ENCODE measurements at regions not wholly inside any gene's neighbourhood (a gene's known extent, or its start where the extent isn't known, plus 50 kb on each side); places are given as distances from the start of the nearest gene placed in this dataset.
A peak's percentile ranks its signal among the peaks of the same experiment; 100 is the strongest.

DNA sequence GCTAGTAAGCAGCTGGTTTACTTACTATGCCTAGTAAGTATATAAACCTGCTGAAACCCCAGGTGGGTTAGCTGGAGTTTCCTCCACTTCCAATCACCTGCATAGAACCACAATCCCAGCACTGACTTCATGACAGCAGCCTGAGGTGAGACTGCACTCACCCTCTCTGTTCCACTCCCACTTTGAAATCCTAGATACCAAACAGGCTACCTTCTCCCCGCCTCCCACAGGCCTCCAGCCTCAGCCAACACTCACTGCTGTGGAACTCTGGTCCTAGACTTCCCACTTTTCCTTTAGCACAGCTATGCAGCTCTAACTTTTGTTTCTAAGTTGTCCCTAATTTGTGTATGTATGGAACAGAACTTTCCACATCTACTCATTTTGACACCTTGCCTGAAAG, 149.7 kb upstream of the ARID1B start:
- Histone ChIP-seq H2AK5ac (ENCODE audit: low read depth, low read length) (no peak overlapping the region), H3K9me1 (ENCODE audit: insufficient read depth, low read length) (no peaks in the 10 kb centered on the region), H3K9me3 (ENCODE audit: control insufficient read depth, insufficient read depth, low read length) (no peaks in the 10 kb centered on the region), H3K9ac (ENCODE audit: low read depth, low read length) (no peak overlapping the region), H3K56ac (ENCODE audit: extremely low read depth, insufficient read depth, low read length) (no peak overlapping the region), H3K4me1 (ENCODE audit: control insufficient read depth, insufficient read depth, low read length) (no peaks in the 10 kb centered on the region), H3K4ac (ENCODE audit: low read depth, low read length) (no peak overlapping the region), H2BK20ac (ENCODE audit: low read depth, low read length) (no peak overlapping the region), H4K8ac (ENCODE audit: low read depth in 2 of 2, low read length in 2 of 2) (no peak overlapping the region), H2BK15ac (ENCODE audit: low read depth, low read length) (no peak overlapping the region), H2BK5ac (ENCODE audit: low read depth, low read length, poor library complexity, severe bottlenecking) (no peak overlapping the region), H3K23ac (ENCODE audit: low read depth, low read length) (no peak overlapping the region), H3K27me3 (ENCODE audit: control insufficient read depth, insufficient read depth, low read length) (peaks cover 3% of the 10 kb centered on the region), H4K20me1 (ENCODE audit: insufficient read depth, low read length) (no peaks in the 10 kb centered on the region), H3K27ac (ENCODE audit: insufficient read depth, low read length) (no peak overlapping the region), H2AK9ac (replicated peaks; ENCODE audit: low read depth, low read length, poor library complexity) (no peak overlapping the region), H4K5ac (ENCODE audit: low read depth, low read length) (no peak overlapping the region), H3K18ac (ENCODE audit: low read depth, low read length) (no peak overlapping the region), H3K4me3 (ENCODE audit: insufficient read depth, low read depth, low read length) (no peak overlapping the region), H3K14ac (replicated peaks; ENCODE audit: low read depth, low read length) (no peak overlapping the region), H2BK120ac (ENCODE audit: low read depth, low read length) (no peak overlapping the region), H3K4me2 (ENCODE audit: low read depth, low read length) (no peak overlapping the region), H4K91ac (ENCODE audit: insufficient read depth, low read depth, low read length) (no peak overlapping the region), H2AFZ (replicated peaks; ENCODE audit: low read length, poor library complexity) (peak overlapping the region; percentile 5), H3K36me3 (ENCODE audit: control insufficient read depth, insufficient read depth, low read length) (no peaks in the 10 kb centered on the region), H3K79me1 (ENCODE audit: low read depth in 1 of 2, low read length in 2 of 2) (no peaks in the 10 kb centered on the region)
- CTCF ChIA-PET: no interaction called here
- DNase-seq (no peak), ATAC-seq (ENCODE audit: low read depth) (no peak)
- intact Hi-C loops (cut with micrococcal nuclease): no loop called here
- in situ Hi-C loops (cut with MboI; ENCODE audit: low sequenced_read_pairs): no loop called here
- POLR2A ChIA-PET (ENCODE audit: unreplicated experiment): no interaction called here
- dilution Hi-C loops (cut with HindIII; ENCODE audit: low sequenced_read_pairs, unreplicated experiment): no loop called here
- no peak for TF ChIP-seq CEBPB (IDR thresholded peaks at IDR 0.05; ENCODE audit: low read depth, low read length)
- TF ChIP-seq USF2 (IDR thresholded peaks at IDR 0.05; ENCODE audit: low read depth, low read length): no peak
- TF ChIP-seq CHD1 (IDR thresholded peaks at IDR 0.05; ENCODE audit: low read depth, low read length): no peak
- no peak for TF ChIP-seq FOS (IDR thresholded peaks at IDR 0.05; ENCODE audit: low read depth, low read length)
- no peak for TF ChIP-seq RCOR1 (IDR thresholded peaks at IDR 0.05; ENCODE audit: insufficient replicate concordance, low read length)
- no peak for TF ChIP-seq MXI1 (IDR thresholded peaks at IDR 0.05; ENCODE audit: borderline replicate concordance, low read depth, low read length)
- TF ChIP-seq NFE2L2 (IDR thresholded peaks at IDR 0.05; ENCODE audit: low read depth, low read length): no peak
- TF ChIP-seq RFX5 (IDR thresholded peaks at IDR 0.05; ENCODE audit: low read depth, low read length): no peak
- no CpG with 5 or more reads among the region's 1 CpG for WGBS, 2 experiments (ENCODE audit: extremely low coverage in 2 of 2, insufficient read length in 1 of 2)
- no TSS peak for BruUV-seq (replicated peaks)
